Activated CD4-positive, CD25-positive, alpha-beta regulatory T cell (primary cell): ENCODE measurements at regions not wholly inside any gene's neighbourhood (a gene's known extent, or its start where the extent isn't known, plus 50 kb on each side); places are given as distances from the start of the nearest gene placed in this dataset.

Experiments used
- DNase-seq, 4 experiments: peaks; one replicate each; lab custom pipeline; 2025; lab: John Stamatoyannopoulos, UW

DNA sequence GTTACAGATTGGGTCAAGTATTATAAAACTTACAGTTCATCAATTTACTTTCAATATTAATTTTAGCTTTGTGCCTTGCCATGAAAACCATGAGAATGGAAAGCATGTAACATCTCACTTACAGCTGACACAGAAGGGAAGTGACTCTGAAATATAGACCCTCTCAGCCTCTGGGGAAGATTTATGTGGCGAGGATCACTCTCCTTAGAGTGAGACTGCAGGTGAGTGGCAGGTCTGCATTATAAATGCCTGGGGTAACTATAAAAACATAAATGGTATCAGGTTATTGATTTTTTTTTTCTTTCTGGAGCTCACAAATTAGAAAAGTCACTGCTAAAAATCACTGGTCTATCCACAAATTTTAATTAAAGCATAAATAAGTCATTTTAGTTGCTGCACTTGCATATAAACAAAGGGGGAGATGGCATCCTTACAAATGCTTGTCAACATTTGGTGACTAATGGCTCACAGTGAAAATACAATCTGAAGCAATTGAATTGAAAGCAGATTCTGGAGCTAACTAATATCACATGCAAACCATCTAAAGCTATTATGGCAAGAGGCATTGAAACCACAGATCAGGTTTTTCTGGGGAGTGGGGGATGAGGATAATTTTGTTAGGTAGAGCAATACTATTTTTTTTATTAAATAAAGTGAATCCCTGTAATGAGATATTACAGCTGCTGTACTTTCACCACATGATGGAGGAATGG is 200.9 kb downstream of the TM2D1 start:
- no peak for DNase-seq

DNA sequence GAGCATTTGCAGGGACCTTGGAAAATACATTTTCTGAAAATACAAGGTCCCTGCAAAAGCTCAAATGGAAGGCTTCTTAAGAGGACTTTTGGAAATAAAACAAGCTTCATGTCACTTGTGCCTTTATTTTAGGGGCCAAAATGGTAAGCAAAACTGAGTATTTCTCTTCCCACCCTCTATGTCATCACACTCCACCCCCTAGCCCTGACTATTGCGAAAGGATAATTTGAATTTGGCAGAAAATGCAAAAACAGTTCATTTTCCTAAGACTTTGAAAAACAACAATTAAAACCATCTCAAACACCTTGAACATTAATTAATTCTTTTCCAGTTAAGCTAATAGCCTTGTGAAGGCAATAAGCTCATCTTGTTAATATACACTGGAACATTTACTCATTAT is 201.7 kb downstream of the TM2D1 start:
- no peak for DNase-seq

DNA sequence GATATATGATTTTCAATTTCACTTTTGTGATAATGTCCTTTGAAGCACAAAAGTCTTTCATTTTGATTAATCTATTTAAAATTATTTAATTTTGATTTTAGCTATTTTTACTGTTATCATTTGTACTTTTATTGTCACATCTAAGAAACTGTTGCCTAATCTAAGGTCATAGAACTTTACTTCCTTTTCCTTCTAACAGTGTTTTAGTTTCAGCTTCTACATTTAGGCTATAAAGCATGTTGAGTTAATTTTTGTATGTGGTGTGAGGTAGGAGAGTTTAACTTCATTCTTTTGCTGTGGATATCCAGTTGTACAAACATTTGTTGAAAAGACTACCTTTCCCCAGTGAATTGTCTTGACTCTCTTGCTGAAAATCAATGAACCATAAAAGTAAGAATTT is 204.5 kb downstream of the TM2D1 start:
- DNase-seq, result no peak

DNA sequence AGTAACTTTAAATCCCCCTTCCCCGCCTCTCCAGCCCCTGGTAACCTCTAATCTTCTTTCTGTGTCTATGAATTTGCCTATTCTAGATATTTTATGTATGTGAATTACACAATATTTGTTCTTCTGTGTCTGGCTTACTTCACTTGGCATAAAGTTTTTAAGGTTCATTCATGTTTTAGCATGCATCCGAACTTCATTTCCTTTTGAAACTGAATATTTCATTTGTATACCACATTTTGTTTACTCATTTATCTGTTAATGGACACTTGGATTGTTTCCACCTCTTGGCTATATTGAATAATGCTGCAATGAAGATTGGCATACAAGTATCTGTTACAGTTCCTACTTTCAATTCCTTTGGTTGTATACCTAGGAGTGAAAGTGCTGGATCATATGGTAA is 205.3 kb downstream of the TM2D1 start:
- DNase-seq, result no peak

DNA sequence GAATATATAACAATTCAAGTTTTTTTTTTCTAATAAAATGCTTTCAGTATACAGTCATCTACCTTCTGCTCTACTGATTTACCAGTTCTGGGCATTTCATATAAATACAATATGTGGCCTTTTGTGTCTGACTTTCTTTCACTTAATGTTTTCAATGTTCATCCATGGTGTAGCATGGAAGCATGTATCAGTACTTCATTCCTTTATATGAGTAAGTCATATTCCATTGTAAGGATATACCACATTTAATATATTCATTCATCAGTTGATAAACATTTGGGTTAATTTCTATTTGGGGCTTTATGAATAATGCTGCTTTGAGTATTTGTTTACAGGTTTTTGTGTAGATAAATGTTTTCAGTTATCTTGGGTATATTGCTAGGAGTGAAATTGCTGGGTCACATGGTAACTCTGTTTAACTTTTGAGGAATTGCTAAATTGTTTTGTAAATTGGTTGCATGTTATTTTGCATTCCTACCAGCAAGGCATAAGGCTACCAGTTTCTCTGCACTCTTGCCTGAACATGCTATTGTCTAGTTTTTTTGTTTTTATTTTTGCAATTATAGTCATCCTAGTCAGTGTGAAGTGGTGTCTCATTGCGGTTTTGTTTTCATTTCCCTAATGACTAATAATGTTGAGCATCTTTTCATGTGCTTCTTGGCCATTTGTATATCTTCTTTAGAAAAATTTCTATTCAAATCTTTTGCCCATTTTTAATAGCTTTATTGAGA is 206.1 kb downstream of the TM2D1 start:
- no peak for DNase-seq

DNA sequence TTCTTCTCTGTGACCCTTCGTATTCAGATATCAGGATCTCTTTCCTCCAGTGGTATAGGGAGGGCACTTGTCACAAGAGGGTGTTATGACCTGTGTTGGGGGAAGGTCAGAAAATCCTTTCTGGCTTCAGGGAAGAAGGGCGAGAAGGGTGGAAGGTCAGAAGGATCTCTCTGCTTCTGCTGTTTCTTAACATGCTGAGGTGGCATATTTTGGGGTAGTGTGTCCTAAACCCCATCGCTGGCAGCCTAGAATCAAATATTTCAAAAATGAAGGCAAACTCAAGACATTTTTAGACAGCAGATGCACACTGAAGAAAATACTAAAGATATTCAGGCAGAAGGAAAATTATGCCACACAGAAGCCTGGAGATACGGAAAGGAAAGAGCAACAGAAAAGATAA is 207.6 kb downstream of the TM2D1 start:
- no peak for DNase-seq

DNA sequence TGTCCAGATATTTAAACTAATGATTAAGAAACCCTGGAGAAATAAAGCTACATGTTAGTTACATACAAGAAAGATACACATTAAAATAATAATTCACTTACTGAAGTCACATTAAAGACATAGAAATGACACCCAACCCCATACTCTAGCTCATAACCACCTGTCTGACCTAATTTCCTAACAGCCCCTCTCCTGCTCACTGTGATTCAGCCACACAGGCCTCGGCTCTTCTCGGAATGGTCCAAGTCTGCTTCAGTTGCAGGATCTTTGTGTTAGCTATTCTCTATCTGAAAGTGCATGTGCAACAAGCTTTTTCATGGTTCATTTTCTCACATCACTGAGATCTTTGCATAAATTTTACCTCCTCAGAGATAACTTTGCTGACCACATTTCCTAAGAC is 209.8 kb downstream of the TM2D1 start:
- DNase-seq, result no peak
